Uterus (tissue), 3 donors: ENCODE measurements at regions not wholly inside any gene's neighbourhood (a gene's known extent, or its start where the extent isn't known, plus 50 kb on each side); places are given as distances from the start of the nearest gene placed in this dataset.

Experiments used
- DNase-seq, 2 donors: peaks; one replicate each; pipeline ENCODE4 v3.0.0-alpha.2; 2019 to 2020
- H3K27ac ChIP-seq, 2 donors: fragments of 200-600 bp; sonication (generic); 1 replicate in 1 of 2; 2 replicates in 1 of 2; pipeline ENCODE4 v1.5.1; 2016 to 2018
- H3K27me3 ChIP-seq, 2 donors: fragments of 200-600 bp; sonication (generic); one replicate each; pipeline ENCODE4 v1.5.1; 2018 to 2019; ENCODE audit warnings: control low read depth in 1 of 2
- H3K36me3 ChIP-seq, 2 donors: fragments of 200-600 bp; sonication (generic); one replicate each; pipeline ENCODE4 v1.5.1; 2019; ENCODE audit warnings: control low read depth in 1 of 2
- H3K4me1 ChIP-seq, 2 donors: fragments of 200-600 bp; sonication (generic); one replicate each; pipeline ENCODE4 v1.5.1; 2018 to 2019; ENCODE audit warnings: control low read depth in 1 of 2
- H3K4me3 ChIP-seq, 2 donors: fragments of 200-600 bp; sonication (generic); 1 replicate in 1 of 2; 2 replicates in 1 of 2; pipeline ENCODE4 v1.5.1; 2018 to 2019; ENCODE audit warnings: mild to moderate bottlenecking in 1 of 2
- H3K9me3 ChIP-seq, 2 donors: fragments of 200-600 bp; sonication (generic); one replicate each; pipeline ENCODE4 v1.5.1; 2019; ENCODE audit warnings: control low read depth in 1 of 2
- POLR2A ChIP-seq, 2 donors: fragments of 450-650 bp; IDR thresholded peaks; one replicate each; pipeline ENCODE4 v1.6.1; 2016; ENCODE audit warnings: antibody characterized with exemption in 2 of 2, mild to moderate bottlenecking in 1 of 2, moderate library complexity in 1 of 2
- intact Hi-C: fragments of 100-400 bp; cut with DNase I; formaldehyde crosslinking; loops from one replicate; pipeline ENCODE4 v1.15.1; 2023; ENCODE audit warnings: low total_unique reads
- TF ChIP-seq, protein P1 (sequence below), 4 experiments: fragments of 200-600 bp in 2 of 4; fragments of 450-650 bp in 2 of 4; sonication (generic) in 2 of 4; IDR thresholded peaks; one replicate each; pipeline ENCODE4 v1.5.1; 2016 to 2019; ENCODE audit warnings: antibody characterized with exemption in 4 of 4, mild to moderate bottlenecking in 2 of 4, moderate library complexity in 1 of 4
- donor health status: DM: yes; HTN: yes; CAD: no.

DNA sequence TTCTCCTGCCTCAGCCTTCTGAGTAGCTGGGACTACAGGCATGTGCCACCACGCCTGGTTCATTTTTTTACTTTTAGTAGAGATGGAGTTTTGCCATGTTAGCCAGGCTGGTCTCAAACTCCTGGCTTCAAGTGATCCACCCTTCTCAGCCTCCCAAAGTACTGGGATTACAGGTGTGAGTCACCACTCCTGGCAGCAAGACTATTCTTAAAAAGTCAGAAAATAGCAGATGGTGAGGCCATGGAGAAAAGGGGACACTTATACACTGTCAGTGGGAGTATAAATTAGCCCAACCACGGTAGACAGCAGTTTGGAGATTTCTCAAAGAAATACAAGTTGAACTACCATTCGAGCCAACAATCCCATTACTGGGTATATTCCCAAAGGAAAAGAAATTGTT lies 603.3 kb upstream of the TBL1XR1 start:
- Histone ChIP-seq H3K4me1 (no peaks in the 10 kb centered on the region), H3K27ac (no peak overlapping the region), H3K27me3 (no peaks in the 10 kb centered on the region), H3K9me3 (no peaks in the 10 kb centered on the region), H3K4me3 (no peak overlapping the region), H3K36me3 (no peaks in the 10 kb centered on the region)
- TF ChIP-seq, protein P1, sequence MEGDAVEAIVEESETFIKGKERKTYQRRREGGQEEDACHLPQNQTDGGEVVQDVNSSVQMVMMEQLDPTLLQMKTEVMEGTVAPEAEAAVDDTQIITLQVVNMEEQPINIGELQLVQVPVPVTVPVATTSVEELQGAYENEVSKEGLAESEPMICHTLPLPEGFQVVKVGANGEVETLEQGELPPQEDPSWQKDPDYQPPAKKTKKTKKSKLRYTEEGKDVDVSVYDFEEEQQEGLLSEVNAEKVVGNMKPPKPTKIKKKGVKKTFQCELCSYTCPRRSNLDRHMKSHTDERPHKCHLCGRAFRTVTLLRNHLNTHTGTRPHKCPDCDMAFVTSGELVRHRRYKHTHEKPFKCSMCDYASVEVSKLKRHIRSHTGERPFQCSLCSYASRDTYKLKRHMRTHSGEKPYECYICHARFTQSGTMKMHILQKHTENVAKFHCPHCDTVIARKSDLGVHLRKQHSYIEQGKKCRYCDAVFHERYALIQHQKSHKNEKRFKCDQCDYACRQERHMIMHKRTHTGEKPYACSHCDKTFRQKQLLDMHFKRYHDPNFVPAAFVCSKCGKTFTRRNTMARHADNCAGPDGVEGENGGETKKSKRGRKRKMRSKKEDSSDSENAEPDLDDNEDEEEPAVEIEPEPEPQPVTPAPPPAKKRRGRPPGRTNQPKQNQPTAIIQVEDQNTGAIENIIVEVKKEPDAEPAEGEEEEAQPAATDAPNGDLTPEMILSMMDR (IDR thresholded peaks at IDR 0.05): no peak
- no peak for TF ChIP-seq POLR2A (IDR thresholded peaks at IDR 0.05)
- no peak for DNase-seq
- intact Hi-C loops: no loop called here

DNA sequence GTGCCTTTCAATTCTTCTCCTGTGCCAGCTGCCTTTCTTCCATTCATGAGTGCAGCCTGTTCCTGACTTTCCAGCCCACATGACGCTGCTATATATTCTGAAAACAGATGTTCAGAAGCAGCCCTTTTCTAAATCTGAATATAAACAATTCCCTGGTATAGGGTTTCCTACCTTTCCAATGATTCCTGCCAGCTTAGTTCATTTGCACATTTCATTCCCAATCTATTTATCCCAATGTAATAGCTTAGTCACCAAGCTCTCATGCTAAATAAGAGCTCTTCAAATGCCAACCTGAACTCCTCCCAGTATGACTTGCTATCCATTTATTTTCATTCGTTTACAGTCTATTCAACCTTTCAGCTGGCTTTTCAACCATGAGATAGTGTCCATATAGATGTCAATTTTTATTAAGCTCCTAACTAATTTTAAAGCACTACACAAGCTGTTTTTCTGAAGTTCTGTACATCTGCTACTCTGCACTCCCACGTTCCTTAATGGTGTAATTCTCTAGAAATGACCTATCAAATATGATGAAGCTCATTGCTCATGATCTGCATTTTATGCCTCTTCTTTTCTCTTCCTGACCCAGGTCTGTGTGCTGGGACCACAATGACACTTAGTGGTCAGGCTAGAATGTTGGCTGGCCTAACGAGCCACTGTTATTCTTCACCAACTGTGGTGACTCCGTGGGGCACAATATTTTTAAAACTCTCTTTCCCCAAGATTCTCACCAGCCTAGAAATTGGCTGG lies 605.0 kb upstream of the TBL1XR1 start:
- no peaks in the 10 kb centered on the region for H3K9me3 ChIP-seq
- no peaks in the 10 kb centered on the region for H3K36me3 ChIP-seq
- intact Hi-C loops: no loop called here
- no peak overlapping the region for H3K27ac ChIP-seq
- no peak overlapping the region for H3K4me3 ChIP-seq
- DNase-seq: no peak
- H3K4me1 ChIP-seq: no peaks in the 10 kb centered on the region
- H3K27me3 ChIP-seq: no peaks in the 10 kb centered on the region
- TF ChIP-seq, protein P1 (IDR thresholded peaks at IDR 0.05): no peak
- no peak for TF ChIP-seq POLR2A (IDR thresholded peaks at IDR 0.05)

- Histone ChIP-seq H3K27me3 (no peaks in the 10 kb centered on the region), H3K4me3 (no peak overlapping the region), H3K9me3 (no peaks in the 10 kb centered on the region), H3K4me1 (no peaks in the 10 kb centered on the region), H3K27ac (no peak overlapping the region), H3K36me3 (no peaks in the 10 kb centered on the region)
- no peak for DNase-seq
- TF ChIP-seq, protein P1 (IDR thresholded peaks at IDR 0.05): no peak
- TF ChIP-seq POLR2A (IDR thresholded peaks at IDR 0.05): no peak
- intact Hi-C loops: no loop called here
These were observed 606.2 kb upstream of the TBL1XR1 start for GRCh38 chr3:177803500-177803899.

DNA sequence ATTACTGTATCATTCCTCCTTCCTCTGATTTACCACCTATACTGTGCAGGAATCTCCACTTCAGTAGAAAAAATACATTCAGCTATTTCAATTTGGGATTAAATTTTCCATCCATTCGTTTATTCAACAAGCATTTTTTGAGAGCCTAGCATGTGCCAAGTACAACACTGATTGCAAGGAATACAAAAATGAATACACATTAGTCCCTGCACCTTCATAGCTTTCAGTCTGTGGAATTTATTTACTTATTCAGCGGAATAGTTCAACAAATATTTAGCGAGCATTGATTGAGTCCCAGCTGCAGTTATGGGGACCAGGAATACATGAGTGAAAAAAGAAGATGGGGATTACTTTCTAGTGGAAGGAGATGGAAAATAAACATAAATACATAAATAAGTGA lies 606.8 kb upstream of the TBL1XR1 start:
- Histone ChIP-seq H3K27me3 (no peaks in the 10 kb centered on the region), H3K4me1 (no peaks in the 10 kb centered on the region), H3K36me3 (no peaks in the 10 kb centered on the region), H3K27ac (no peak overlapping the region), H3K9me3 (no peaks in the 10 kb centered on the region), H3K4me3 (no peak overlapping the region)
- TF ChIP-seq POLR2A (IDR thresholded peaks at IDR 0.05): no peak
- TF ChIP-seq, protein P1 (IDR thresholded peaks at IDR 0.05): no peak
- no peak for DNase-seq
- intact Hi-C loops: no loop called here

DNA sequence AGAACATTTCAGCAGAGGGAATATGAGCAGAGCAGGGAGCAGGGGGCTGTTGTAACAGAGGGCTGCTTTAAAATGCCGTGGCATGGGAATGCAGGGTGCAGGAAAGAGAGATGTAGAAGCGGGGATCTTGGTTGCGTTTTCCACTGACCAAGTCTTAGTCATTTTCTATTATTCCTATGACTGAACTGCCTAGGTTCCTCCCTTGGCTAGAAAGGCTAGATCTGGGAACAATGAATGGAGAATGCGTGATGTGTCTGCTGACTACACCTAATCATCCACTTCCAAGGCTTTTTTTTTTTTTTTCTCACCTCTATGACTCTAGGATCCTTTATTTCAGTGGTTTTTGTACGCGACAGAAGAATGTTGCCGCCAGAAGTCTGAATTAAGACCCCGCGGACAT lies 607.4 kb upstream of the TBL1XR1 start:
- no peak overlapping the region for H3K4me3 ChIP-seq
- no peaks in the 10 kb centered on the region for H3K27me3 ChIP-seq
- H3K36me3 ChIP-seq: no peaks in the 10 kb centered on the region
- H3K27ac ChIP-seq: no peak overlapping the region
- no peak for DNase-seq
- H3K4me1 ChIP-seq: no peaks in the 10 kb centered on the region
- no peaks in the 10 kb centered on the region for H3K9me3 ChIP-seq
- TF ChIP-seq, protein P1 (IDR thresholded peaks at IDR 0.05): no peak
- TF ChIP-seq POLR2A (IDR thresholded peaks at IDR 0.05): no peak
- intact Hi-C loops: no loop called here
